Pancreas (tissue), 10 donors: ENCODE measurements at regions not wholly inside any gene's neighbourhood (a gene's known extent, or its start where the extent isn't known, plus 50 kb on each side); places are given as distances from the start of the nearest gene placed in this dataset.

Experiments
- ATAC-seq, 4 donors: fragments of 200-7000 bp; cut with Tn5 transposase; one replicate each; pipeline versions ENCODE4 v1.8.0 to v1.9.1; 2020; ENCODE audit warnings: mild to moderate bottlenecking in 4 of 4, moderate library complexity in 4 of 4
- DNase-seq, 6 donors: peaks; one replicate each; pipeline ENCODE4 v3.0.0-alpha.2; 2020
- FAIRE-seq: peaks from 2 replicates; lab custom pipeline; 2012; peaks lifted over from hg19 to GRCh38; lab: Jason Lieb, UNC
- H3K27ac ChIP-seq, 4 donors: fragments of 200-600 bp; sonication (generic); 1 replicate in 3 of 4; 2 replicates in 1 of 4; pipeline versions ENCODE4 v1.5.0 to v1.8.0; 2020
- H3K27me3 ChIP-seq, 4 donors: fragments of 200-600 bp; one replicate each; pipeline ENCODE4 v1.8.0; 2021
- H3K36me3 ChIP-seq, 3 donors: fragments of 200-600 bp; sonication (generic) in 1 of 3; one replicate each; pipeline versions ENCODE4 v1.5.0 to v1.8.0; 2020 to 2021
- H3K4me1 ChIP-seq, 3 donors: fragments of 200-600 bp; one replicate each; pipeline ENCODE4 v1.8.0; 2021
- H3K4me3 ChIP-seq, 4 donors: fragments of 200-600 bp; sonication (generic) in 2 of 4; one replicate each; pipeline versions ENCODE4 v1.5.0 to v1.8.0; 2020 to 2021
- H3K9me3 ChIP-seq, 4 donors: fragments of 200-600 bp; one replicate each; pipeline ENCODE4 v1.8.0; 2021
- CTCF ChIP-seq, 4 donors: fragments of 200-600 bp; sonication (generic) in 3 of 4; IDR thresholded peaks; one replicate each; pipeline versions ENCODE4 v1.5.0 to v1.8.0; 2021; ENCODE audit warnings: antibody characterized with exemption in 4 of 4
- WGBS, 2 donors: extraction: QIAGEN DNeasy Blood & Tissue Kit; methylation state at CpG; one replicate each; pipeline ENCODE4 v1.1.7; 2013; 5-methylcytosine and 5-hydroxymethylcytosine counted together
- intact Hi-C, 3 donors: fragments of 100-400 bp; cut with DNase I; formaldehyde crosslinking; loops; one replicate each; pipeline versions ENCODE4 v1.11.1 to v1.14.2; 2022
- donor health status: healthy with polysubstance abuse.
- donor health status: DM: no; HTN: no; CAD: no; lungs with moderate emphysema.
- donor health status: DM: no; HTN: no; CAD: no.
- donor health status: control.
- donor health status: control.
- donor health status: Bipolar disorder and iron deficiency.
- donor health status: DM: yes; HTN: yes; CAD: no.
- donor health status: DM: no; HTN: no; CAD: no.
- donor health status: DM: no; HTN: no; CAD: no.
- donor health status: DM: yes; HTN: yes; CAD: no.

- DNase-seq = no peak
Observed at GRCh38 chr21:27578741-27579265, 611.9 kb upstream of the ADAMTS5 start.

GRCh38 chr21:27572696-27573095 lies 605.8 kb upstream of the ADAMTS5 start:
- no peak overlapping the region for H3K27ac ChIP-seq
- DNase-seq (no peak), ATAC-seq (no peak), FAIRE-seq (no peak)
- H3K27me3 ChIP-seq = no peaks in the 10 kb centered on the region
- intact Hi-C loops = loop anchor here in 2 of 3 donors (10.0 kb wide), 2 partner anchors 668 to 718 kb away; no protein-coding TSS in a partner anchor
- no peak overlapping the region for H3K4me3 ChIP-seq
- H3K4me1 ChIP-seq = no peaks in the 10 kb centered on the region
- WGBS, 2 donors = 79 to 93% methylated on average over 2 of the region's 2 CpGs
- TF ChIP-seq CTCF (IDR thresholded peaks at IDR 0.05) = no peak
- H3K9me3 ChIP-seq = no peaks in the 10 kb centered on the region
- H3K36me3 ChIP-seq = no peaks in the 10 kb centered on the region

More at GRCh38 chr21:27578741-27579265, 611.9 kb upstream of the ADAMTS5 start:
- Histone ChIP-seq H3K9me3 (no peaks in the 10 kb centered on the region), H3K4me1 (no peaks in the 10 kb centered on the region), H3K27me3 (no peaks in the 10 kb centered on the region), H3K36me3 (no peaks in the 10 kb centered on the region), H3K27ac (no peak overlapping the region), H3K4me3 (no peak overlapping the region)
- TF ChIP-seq CTCF (IDR thresholded peaks at IDR 0.05) = no peak
- ATAC-seq (no peak), FAIRE-seq (no peak)
- intact Hi-C loops = loop anchor here in 2 of 3 donors (10.0 kb wide), 2 partner anchors 674 to 724 kb away; no protein-coding TSS in a partner anchor
- 82 to 89% methylated on average over 6 of the region's 6 CpGs for whole genome bisulfite sequencing, 2 donors

GRCh38 chr21:27571706-27572105 lies 604.8 kb upstream of the ADAMTS5 start:
- no peak overlapping the region for H3K27ac ChIP-seq
- no peak overlapping the region for H3K4me3 ChIP-seq
- DNase-seq (no peak), FAIRE-seq (no peak), ATAC-seq (no peak)
- H3K4me1 ChIP-seq = no peaks in the 10 kb centered on the region
- H3K27me3 ChIP-seq = no peaks in the 10 kb centered on the region
- no peaks in the 10 kb centered on the region for H3K9me3 ChIP-seq
- no peaks in the 10 kb centered on the region for H3K36me3 ChIP-seq
- TF ChIP-seq CTCF (IDR thresholded peaks at IDR 0.05) = no peak
- intact Hi-C loops = loop anchor here in 2 of 3 donors (10.0 kb wide), 2 partner anchors 667 to 717 kb away; no protein-coding TSS in a partner anchor

GRCh38 chr21:27570306-27570868 lies 603.5 kb upstream of the ADAMTS5 start:
- 83 to 88% methylated on average over 2 of the region's 2 CpGs for WGBS, 2 donors
- no peaks in the 10 kb centered on the region for H3K36me3 ChIP-seq
- no peak overlapping the region for H3K4me3 ChIP-seq
- no peaks in the 10 kb centered on the region for H3K9me3 ChIP-seq
- H3K27me3 ChIP-seq = no peaks in the 10 kb centered on the region
- no peak for TF ChIP-seq CTCF (IDR thresholded peaks at IDR 0.05)
- intact Hi-C loops = loop anchor here in 2 of 3 donors (10.0 kb wide), 2 partner anchors 666 to 716 kb away; no protein-coding TSS in a partner anchor
- ATAC-seq = peak in 2 of 4 donors; percentile 31 to 53
- H3K4me1 ChIP-seq = no peaks in the 10 kb centered on the region
- no peak overlapping the region for H3K27ac ChIP-seq
- DNase-seq = no peak
- FAIRE-seq = no peak

- WGBS, 2 donors = 65 to 76% methylated on average over 2 of the region's 2 CpGs
- ATAC-seq = no peak
- Histone ChIP-seq H3K36me3 (no peaks in the 10 kb centered on the region), H3K27me3 (no peaks in the 10 kb centered on the region), H3K9me3 (no peaks in the 10 kb centered on the region), H3K4me1 (no peaks in the 10 kb centered on the region), H3K4me3 (no peak overlapping the region), H3K27ac (no peak overlapping the region)
- intact Hi-C loops = loop anchor here (10.0 kb wide), 3 partner anchors 665 to 715 kb away; no protein-coding TSS in a partner anchor
- FAIRE-seq = no peak
- TF ChIP-seq CTCF (IDR thresholded peaks at IDR 0.05) = no peak
- no peak for DNase-seq
Observed at GRCh38 chr21:27569831-27570230, 602.9 kb upstream of the ADAMTS5 start.
